Ecto neural progenitor cell (in vitro differentiated cells): ENCODE measurements at regions not wholly inside any gene's neighbourhood (a gene's known extent, or its start where the extent isn't known, plus 50 kb on each side); places are given as distances from the start of the nearest gene placed in this dataset.
A peak's percentile ranks its signal among the peaks of the same experiment; 100 is the strongest.

Source experiments
- DNase-seq: peaks from one replicate; pipeline ENCODE4 v3.0.0-alpha.2; 2018; ENCODE audit warnings: low spot score

DNA sequence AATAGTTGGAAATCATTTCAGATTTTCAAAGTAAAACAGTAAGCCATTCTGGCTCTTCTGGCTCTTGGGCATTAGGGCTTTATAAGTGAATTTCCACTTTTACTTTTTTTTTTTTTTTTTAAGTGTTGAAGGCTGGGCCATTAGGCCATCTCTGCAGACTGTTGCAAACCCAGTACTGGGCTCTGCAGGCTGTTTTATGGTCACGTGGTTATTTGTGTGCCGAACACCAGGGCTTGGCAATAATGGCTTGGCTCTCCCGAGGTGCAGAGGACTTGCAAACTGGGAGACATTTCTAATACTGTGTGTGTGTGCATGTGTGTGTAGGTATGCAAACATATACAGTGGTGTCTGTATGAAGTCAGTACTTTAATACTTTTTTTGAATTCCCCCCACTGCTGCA, 194.9 kb upstream of the CDH5 start:
- DNase-seq: peak; percentile 6

DNA sequence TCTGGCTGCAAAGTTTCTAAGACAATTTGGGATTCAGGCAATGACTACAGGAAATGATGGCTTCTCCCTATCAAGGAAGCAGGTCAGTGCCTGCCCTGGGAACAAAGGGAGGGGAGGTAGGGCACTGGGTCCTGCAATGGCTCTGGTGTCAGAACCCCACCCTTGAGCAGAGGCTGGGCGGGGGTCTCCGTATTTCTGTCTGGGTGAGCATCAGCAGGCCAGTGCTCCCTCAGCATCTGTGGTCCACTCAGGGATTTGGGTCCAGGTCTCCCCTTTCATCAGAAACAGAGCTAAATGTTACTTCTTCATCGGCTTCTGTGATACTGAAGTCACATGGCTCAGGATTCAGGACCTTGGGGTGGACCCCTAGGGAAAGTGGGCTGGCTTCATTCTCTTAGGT, 195.5 kb upstream of the CDH5 start:
- DNase-seq: no peak

DNA sequence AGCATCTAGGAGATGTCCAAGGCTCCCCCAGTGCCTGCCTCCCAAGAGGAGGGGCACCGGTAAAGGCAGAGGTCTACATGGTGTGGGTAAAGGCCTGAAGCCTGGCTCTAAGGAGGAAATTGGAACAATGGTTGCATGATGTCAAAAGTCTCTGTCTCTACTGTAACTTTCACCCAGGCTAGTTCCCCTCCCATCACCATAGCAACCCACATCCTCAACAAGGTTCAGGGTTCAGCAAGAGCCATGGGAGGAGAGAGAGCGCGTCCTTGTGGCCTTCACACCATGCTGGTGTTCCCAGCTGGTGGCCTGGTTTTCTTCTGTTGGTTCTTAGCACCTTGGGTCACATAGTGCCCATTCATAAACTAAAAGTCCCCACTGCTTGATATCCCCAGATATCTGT, 196.7 kb upstream of the CDH5 start:
- no peak for DNase-seq

DNA sequence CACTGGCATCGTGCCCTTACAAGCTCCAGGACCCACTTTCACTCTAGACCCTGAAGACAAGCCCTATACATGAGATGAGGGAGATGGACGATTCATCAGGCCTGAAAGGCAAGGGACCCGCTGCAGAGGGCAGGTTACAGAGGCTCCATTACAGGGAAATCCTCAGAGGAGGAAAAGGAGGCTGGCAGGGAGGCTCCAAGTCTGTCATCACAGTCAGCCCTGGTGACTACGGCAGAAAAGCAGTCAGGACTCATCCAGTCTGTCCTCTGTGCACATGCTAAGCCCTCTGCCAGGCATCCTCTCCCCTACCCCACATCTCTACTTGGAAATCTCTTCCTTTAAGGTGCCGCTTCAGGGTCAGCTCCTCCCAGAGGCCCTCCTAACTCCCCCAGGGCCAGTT, 197.7 kb upstream of the CDH5 start:
- DNase-seq: no peak

DNA sequence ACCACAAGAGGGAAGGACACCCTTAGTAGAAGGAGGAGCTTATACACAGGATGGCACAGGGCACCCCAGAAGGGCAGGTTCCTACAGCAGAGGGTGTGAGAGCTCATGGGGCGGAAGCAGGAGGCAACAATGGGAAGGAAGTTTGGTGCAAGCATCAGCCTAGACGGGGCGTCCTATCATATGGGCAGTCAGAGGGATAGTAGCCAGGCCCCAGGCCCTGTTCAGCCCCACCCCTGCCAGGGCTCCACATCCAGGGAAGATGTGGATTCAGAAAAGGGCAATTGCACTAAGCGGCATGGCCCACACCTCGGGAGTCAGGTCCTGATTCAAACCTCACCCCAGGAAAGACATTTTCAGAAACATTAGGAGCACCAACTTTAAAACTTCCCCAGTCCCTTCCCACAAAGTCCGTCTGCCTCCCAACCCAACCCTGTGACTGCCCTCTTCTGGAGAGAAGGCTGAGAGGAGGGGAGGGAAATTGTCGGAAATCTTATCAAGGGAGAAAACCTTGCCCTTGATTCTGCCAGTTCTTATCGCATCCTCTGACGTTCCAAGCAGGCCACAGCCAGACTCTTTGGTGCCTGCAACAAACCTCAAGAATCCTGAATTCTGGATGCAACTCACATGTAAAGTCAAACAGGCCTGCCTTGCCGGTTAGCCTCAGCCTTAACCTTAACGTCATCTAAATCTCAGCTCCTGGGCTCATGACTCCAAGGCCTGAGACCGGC, 198.8 kb upstream of the CDH5 start:
- DNase-seq: no peak

DNA sequence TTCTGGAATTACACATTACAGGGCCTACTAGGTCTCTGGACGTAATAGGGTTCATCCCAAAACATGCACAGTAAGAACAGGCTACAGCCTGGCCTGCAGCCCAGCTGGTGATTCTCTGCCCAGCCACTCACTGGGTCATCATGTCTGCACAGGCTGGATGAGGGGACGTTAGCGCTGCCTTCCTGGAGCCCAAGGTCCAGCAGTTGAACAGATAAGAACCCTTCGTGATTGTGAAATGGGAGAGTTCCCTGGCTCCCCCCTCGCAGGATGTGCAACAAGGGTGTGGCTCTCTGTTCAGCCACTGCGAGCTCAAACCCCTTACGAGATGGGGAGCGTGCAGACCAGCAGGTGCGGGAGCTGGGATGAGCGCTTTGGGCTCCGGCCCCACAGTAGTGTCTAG, 200.0 kb upstream of the CDH5 start:
- no peak for DNase-seq

DNA sequence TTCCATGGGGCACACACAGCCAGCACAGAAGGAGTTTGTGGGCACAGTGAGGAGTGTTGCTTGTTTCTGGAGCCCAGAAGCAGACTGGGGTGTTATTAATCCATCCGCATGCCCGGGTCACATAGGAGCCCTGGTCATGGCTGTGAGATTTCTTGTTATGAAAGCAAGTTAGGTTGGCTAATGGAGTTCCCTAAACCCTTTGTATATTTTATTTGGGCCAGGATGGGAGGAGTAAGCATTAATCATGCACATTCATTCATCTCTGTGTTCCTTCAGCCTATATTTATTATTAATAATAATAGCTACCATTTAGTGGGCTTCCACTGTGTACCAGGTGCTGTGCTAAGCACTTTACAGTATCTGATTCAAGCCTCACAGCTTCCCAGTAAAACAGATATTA, 200.6 kb upstream of the CDH5 start:
- no peak for DNase-seq

DNA sequence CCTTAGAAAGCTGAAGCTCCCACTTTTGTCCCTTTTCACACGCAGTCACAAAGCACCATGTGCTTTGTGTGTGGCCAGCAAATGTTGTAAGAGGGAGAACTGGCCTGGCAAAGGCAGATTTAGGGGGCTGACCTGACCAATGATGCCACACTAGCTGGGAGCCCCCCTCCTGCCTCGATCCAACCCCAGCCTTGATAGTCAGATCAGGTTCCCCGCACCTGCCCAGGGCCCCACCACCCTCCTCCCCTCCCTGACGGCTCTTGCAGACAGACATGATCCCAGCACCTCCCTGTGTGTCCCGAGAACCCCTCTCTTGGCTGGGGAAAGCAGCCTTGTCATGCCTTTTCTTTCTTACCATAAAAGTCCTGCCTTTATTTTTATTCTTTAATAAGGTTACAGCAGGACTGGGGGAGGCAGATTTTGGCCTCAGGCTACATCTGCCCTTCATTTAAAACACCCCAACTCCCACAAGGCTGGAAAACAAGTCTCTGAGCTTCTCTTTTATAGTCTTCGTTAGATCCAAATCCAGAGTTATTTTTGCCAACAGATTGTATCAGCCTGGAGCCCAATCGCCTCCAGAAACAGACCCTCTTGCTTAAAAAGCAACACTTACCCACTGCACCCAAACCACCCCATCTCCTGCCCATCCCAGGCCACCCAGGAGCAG, 201.8 kb upstream of the CDH5 start:
- no peak for DNase-seq

DNA sequence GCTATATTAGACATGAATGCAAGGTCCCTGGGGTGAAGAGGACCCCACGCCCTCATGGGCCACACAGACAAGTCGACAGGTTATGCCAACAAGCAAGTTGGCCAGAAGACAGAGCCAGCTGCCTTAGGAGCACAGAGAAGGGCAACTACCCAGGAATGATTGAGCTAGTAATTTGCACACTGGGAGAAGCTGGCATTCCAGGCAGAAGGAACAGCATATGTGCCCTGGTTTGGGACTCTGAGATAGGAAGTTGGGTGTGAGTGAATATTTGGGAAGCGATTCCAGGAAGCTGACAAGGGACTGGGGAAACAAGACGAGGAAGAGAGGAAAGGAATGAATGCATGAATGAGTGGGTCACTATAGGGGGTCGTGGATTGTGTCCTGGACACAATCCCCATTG, 203.7 kb upstream of the CDH5 start:
- DNase-seq: no peak

DNA sequence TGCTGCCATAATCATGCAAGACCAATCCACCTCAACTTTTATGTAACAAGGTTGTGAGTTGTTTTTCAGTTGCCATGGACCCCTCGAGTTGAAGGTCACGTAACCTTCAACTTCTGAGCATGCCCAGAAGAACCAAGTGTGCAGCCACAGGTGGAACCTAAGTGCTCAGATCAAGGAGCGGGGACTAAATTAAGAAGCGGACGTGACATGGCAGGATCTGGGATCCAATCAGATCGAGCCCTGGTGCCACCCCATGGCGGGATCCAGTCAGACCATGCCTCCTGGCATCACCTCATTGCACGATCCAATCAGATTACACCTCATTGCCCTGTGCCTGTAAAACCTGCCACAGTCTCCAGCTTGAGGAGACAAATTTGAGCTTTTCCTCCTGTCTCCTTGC, 204.5 kb upstream of the CDH5 start:
- DNase-seq: no peak

DNA sequence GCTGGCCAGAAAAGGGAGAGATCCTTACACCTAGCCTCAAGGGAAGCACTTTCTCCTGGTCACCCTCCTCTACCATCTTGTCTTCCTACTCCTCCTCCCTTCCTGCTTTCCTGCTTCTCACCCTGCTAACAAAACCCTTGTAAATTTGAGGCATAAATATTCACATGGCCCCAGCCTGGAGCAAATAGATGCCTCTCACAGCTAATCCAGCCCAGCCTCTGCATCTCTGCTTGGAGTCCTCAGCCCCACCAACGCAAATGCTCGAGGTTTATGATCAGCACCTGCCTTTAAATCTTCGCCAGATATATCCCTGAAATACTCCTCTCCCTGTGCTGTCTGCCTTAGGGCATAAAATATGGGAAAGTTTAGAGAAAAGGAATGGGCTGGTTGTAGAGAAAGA, 205.2 kb upstream of the CDH5 start:
- no peak for DNase-seq

DNA sequence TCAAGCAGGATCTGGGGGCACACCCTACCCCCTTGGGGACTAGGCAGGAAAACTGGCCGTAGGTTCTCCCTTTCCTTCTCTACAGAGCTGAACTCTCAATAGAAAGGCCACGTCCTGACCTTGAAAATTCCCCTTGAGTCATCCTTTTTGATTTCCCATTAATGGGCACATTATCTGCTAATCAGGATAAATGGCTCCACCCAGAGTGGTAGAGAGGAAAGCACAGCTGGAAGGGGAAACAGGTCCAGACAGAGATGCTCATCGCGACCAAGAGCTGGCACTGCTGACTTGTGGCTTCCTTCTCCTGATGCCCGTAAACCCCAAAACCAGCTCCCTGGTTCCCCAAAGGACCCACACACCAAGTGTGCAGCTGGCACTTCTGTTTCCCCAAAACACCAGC, 206.5 kb upstream of the CDH5 start:
- DNase-seq: no peak

DNA sequence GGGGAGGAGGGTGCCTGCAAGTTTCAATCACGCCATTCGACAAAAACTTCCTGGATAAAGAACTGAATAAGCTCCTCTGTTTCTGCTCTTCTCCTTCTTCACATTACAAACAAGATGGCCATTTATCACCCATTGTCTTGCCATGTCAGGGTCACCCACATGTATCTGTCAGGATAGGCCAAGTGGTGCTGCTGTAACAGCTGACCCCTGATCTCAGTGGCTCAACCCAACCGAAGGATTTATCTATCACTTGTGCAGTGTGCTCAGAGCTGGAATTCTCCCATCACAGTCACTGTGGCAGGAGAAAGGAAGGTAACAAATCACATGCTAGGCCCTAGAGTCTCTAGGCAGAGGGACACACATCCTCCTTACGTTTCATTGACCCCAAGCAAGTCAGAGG, 210.0 kb upstream of the CDH5 start:
- DNase-seq: no peak

DNA sequence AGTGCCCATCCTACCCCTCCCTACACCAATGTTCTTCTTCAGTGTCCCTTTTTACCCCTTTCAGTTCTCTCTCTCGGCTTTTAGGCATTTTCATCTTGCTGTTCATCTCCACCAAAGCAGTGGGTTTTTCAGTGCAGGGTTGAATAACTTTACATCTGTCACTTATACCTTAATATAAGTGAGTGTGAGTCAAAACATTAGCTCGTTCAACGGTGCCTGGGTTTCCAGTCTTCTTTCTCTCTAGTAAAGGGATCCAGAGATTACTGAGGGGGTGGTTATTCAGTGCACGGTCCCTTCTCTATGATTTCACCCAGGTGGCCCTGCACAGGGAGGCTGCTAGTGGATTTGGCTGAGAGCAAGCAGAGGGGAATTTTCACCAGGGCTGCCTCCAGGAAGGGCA, 210.6 kb upstream of the CDH5 start:
- no peak for DNase-seq

DNA sequence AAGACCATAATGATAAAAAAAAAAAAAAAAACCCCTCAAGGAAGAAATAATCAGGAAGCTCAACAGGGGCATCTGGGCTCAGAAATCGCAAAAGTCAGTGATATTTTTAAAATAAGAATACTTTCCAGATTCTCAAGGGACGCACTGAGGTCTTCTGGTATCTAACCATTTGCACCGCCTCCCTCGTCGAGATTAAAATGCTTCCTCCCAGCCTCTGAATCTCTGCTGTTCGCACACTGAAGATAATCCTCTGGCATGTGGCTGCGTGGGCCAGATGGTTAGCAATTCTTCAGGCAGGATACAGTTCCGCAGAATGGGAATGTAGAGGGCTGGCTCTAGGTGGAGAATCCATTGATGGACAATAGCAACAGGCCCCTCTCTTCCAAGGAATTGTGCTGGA, 211.7 kb upstream of the CDH5 start:
- DNase-seq: no peak

DNA sequence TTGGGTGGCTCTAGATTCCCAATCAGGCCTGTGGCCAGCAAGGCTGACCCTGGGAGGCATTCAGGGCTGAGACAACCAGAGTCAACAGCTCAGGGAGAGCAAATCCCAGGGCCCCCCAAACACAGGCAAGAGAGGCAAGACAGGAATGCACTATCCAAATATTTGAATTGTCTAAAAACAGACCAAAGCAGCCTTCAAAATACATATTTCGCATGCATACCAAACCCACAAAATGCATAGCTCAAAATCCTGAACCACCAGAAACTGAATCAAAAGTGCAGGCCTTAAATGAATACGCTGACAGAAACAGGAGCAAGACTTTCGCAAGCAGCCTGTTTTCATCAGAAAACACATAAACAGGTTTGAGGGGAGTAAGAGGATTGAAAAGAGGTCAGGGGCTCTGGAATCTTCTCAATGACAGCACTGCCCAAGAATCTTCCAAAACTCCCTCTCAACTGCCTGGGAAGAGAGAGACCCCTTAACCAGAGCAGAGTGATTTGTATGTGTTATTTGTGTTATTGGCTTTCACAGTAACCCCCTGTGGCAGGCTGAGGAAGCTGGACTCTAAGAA, 213.6 kb upstream of the CDH5 start:
- no peak for DNase-seq

DNA sequence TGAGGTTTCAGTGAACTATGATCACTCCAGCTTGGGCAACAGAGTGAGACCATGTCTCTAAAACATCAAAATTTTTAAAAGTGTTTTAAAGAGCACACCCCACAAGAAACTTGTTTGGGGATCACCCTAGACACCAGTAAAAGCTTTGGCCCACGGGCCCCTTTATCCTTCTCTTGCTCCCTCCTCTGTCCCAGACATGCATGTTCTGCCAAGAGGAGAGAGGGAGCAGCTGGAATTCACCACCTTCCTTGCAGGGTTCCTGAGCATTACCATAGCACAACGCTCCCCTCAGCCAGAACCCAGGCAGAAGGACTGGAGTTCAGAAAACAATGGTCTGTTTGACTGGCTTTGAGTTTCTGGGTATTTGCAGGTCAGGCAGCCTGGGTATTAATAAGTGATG, 214.3 kb upstream of the CDH5 start:
- no peak for DNase-seq

DNA sequence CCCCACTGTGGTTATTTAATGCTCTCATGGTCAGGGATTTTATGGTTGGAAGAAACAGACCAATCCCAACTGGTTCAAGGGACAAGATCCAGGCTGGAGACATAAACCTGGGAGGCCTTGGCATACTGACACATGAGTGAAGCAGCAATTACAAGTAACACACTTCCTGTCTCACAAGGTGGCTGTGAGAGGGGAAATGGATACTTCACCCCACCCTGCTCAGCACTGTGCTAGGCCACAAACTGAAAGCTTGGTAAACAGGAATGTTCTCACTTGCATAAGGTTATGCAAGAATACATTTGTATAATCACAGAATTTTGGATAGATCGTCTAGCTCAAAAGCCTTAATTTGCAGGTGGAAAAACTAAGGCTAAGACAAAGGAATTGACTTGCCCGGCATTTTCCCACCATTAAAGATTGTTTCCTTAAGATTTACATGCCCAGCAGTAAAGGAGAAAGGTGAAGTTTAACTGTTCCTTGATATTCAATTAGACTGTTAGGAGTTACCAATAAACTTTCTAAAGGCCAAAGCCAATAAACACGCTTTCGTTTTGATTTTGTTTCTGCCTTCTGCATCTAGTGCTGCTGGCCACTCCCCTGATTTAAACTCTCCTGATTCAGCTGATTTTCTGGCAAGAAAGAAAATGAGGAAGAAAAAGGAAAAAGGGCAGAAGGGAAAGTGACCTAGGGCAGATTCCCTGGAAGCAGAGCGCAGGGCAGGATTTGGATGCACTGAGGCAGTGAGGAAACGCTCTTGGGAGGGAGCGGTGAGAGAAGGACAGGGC, 215.6 kb upstream of the CDH5 start:
- no peak for DNase-seq

DNA sequence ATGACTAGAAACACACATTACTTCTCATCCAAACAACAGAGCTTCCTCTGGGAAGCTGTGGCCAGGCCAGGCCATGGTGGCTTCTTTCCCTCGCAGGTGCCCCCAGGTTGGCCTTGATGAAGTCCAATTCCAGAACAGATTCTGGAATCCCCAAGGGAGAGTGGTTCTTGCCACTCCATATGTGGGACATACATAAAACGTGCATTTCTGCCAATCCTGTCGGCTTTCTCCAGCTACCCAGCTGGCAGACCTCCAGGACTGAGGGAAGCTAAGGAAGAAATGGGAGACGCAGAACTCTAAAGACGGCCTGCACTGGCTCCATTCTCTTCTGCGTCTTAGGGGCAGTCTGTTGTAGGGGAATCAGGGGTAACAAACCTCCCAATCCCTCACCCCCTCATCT, 219.2 kb upstream of the CDH5 start:
- no peak for DNase-seq

DNA sequence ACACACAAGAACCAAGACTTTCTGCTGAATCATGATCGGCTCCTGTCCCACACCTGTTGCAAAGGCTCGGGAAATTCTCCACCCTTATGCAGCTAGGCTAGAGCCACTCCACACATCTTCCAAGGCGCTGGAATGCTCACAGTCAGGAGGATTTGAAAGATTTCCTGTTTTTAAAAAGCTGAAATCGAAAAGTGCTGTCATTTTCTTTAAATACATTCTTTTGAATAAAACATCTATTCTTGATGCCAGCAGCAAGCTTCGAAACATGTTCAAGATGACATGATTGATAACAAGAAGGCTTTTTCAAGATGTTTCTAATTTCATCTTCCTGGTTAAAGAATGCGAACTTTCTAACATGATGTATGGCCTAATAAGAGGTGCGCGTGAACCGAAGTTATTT, 219.7 kb upstream of the CDH5 start:
- no peak for DNase-seq

DNA sequence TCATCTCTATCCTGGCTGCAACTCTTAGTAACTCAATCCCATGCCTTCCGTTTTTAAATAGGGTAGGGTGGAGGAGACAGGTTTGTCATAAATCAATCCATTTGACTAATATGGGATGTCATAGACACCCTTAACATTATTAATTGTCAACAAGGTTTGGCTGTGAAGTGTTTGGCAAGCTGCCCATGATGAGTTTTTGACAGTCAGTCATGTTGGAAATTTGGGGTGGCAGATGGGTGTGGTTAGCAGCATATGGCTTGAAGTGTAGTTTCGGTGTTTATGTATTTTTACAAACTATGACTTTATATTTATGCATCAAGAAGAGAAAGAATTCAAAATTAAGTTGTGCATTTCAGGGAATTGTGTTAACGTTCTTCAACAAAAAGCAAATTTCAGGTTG, 221.8 kb upstream of the CDH5 start:
- DNase-seq: no peak

DNA sequence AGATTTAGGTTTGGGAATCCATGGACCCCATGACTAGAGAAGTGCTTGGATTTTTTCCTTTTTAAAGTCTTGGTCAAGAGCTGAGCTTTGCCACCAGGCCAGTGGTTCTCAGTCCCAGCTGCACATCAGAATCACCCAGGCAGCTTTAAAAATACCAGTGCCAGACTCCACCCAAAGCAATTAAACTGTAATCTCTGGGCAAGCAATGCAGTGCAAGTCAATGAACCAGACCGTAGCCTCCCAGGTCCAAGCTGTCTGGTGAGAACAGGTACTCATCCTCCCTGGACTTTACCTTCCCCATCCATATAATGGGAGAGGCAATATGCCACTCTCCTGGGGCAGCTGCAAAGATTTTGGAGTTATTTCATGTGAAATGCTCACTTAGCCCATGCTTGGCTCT, 223.1 kb upstream of the CDH5 start:
- no peak for DNase-seq

DNA sequence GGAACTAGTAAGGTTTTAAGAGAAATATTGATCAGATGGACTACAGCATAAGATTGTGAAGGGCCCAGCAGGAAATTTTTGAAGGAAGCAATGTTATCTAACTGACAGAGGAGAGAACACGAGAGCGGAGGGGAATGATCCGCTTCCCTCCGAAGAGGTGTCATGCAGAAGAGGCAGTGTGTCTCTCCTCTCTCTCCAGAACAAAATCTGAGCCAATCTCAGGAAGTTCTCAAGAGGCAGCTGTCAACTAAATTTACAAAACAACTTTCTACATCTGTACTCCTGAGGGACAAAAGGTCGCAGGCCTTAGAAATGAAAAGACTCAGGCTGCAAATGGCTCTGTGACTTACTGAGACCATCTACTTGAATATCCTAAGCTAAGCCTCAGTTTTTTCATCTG, 224.6 kb upstream of the CDH5 start:
- no peak for DNase-seq
